Neural cell (in vitro differentiated cells): ENCODE measurements at regions not wholly inside any gene's neighbourhood (a gene's known extent, or its start where the extent isn't known, plus 50 kb on each side); places are given as distances from the start of the nearest gene placed in this dataset.

Experiments
- H2AFZ ChIP-seq: fragments of 200-600, 300-800 bp; sonication (generic), shearing (Covaris generic); 2 replicates; pipeline ENCODE4 v1.6.0; 2014; ENCODE audit warnings: low read depth, mild to moderate bottlenecking, antibody characterized with exemption, low read length, moderate library complexity
- H3F3A ChIP-seq: fragments of 200-600 bp; shearing (Covaris generic); 2 replicates; pipeline ENCODE4 v1.6.1; 2016; ENCODE audit warnings: mild to moderate bottlenecking, moderate library complexity, mixed read lengths, antibody characterized with exemption, low read length; ENCODE audit not compliant: insufficient read depth, poor library complexity, severe bottlenecking
- H3K27ac ChIP-seq: fragments of 200-600, 300-800 bp; sonication (generic), shearing (Covaris generic); 2 replicates; pipeline ENCODE4 v1.5.1; 2014; ENCODE audit warnings: mild to moderate bottlenecking, low read length, moderate library complexity
- H3K27me3 ChIP-seq: fragments of 300-800, 200-600 bp; sonication (generic), shearing (Covaris generic); 2 replicates; pipeline ENCODE4 v1.6.0; 2014; ENCODE audit warnings: mild to moderate bottlenecking, low read depth, low read length, moderate library complexity; ENCODE audit not compliant: insufficient read depth
- H3K36me3 ChIP-seq: fragments of 300-800, 200-600 bp; sonication (generic), shearing (Covaris generic); 2 replicates; pipeline ENCODE4 v1.5.1; 2014; ENCODE audit warnings: mild to moderate bottlenecking, antibody characterized with exemption, low read length, moderate library complexity; ENCODE audit not compliant: insufficient read depth
- H3K4me2 ChIP-seq: fragments of 300-800, 200-600 bp; sonication (generic), shearing (Covaris generic); 2 replicates; pipeline ENCODE4 v1.6.0; 2014; ENCODE audit warnings: mild to moderate bottlenecking, low read length
- H3K4me3 ChIP-seq: fragments of 300-800, 200-600 bp; sonication (generic), shearing (Covaris generic); 2 replicates; pipeline ENCODE4 v1.5.1; 2014; ENCODE audit warnings: mild to moderate bottlenecking, low read length, moderate library complexity
- H3K79me2 ChIP-seq: fragments of 200-600 bp; shearing (Covaris generic); replicated peaks from 2 replicates; pipeline ENCODE4 v1.6.0; 2014; ENCODE audit warnings: mild to moderate bottlenecking, low read length, moderate library complexity; ENCODE audit not compliant: insufficient read depth
- H3K9ac ChIP-seq: fragments of 300-800, 200-600 bp; sonication (generic), shearing (Covaris generic); 2 replicates; pipeline ENCODE4 v1.6.1; 2016; ENCODE audit warnings: mild to moderate bottlenecking, low read length, mixed read lengths
- H3K9me2 ChIP-seq: fragments of 200-600 bp; shearing (Covaris generic); 2 replicates; pipeline ENCODE4 v1.6.1; 2016; ENCODE audit warnings: mild to moderate bottlenecking, low read length, mixed read lengths; ENCODE audit not compliant: insufficient read depth
- H3K9me3 ChIP-seq: fragments of 200-600, 300-800 bp; sonication (generic), shearing (Covaris generic); 2 replicates; pipeline ENCODE4 v1.6.1; 2016; ENCODE audit warnings: mild to moderate bottlenecking, mixed run types, low read length, moderate library complexity, mixed read lengths
- H4K20me1 ChIP-seq: fragments of 200-600 bp; shearing (Covaris generic); 2 replicates; pipeline ENCODE4 v1.6.1; 2016; ENCODE audit warnings: mild to moderate bottlenecking, mixed run types; ENCODE audit not compliant: insufficient read depth
- CTCF ChIP-seq: fragments of 450-650 bp; IDR thresholded peaks from 2 replicates; pipeline ENCODE4 v1.5.1; 2014; ENCODE audit warnings: antibody characterized with exemption, mild to moderate bottlenecking, moderate library complexity; ENCODE audit not compliant: poor library complexity, severe bottlenecking
- EP300 ChIP-seq: fragments of 450-650 bp; conservative IDR thresholded peaks from 2 replicates; pipeline ENCODE4 v1.6.1; 2014; ENCODE audit warnings: antibody characterized with exemption, mild to moderate bottlenecking, moderate library complexity; ENCODE audit not compliant: poor library complexity, severe bottlenecking
- EZH2 ChIP-seq: fragments of 200-600, 300-800 bp; shearing (Covaris generic), sonication (generic); IDR thresholded peaks from 2 replicates; pipeline ENCODE4 v1.6.1; 2014; ENCODE audit warnings: antibody characterized with exemption, low read length, borderline replicate concordance, mild to moderate bottlenecking; ENCODE audit not compliant: insufficient read depth, poor library complexity, severe bottlenecking
- MXI1 ChIP-seq: fragments of 450-650 bp; conservative IDR thresholded peaks from 2 replicates; pipeline ENCODE4 v1.6.1; 2014; ENCODE audit warnings: antibody characterized with exemption, mild to moderate bottlenecking; ENCODE audit not compliant: poor library complexity, severe bottlenecking
- POLR2AphosphoS5 ChIP-seq: IDR thresholded peaks from 2 replicates; pipeline ENCODE4 v1.6.1; 2012
- RAD21 ChIP-seq: fragments of 450-650 bp; conservative IDR thresholded peaks from 2 replicates; pipeline ENCODE4 v1.6.1; 2014; ENCODE audit warnings: antibody characterized with exemption, mild to moderate bottlenecking, moderate library complexity
- REST ChIP-seq: IDR thresholded peaks from 2 replicates; pipeline ENCODE4 v1.6.1; 2012; ENCODE audit warnings: borderline replicate concordance
- SMC3 ChIP-seq: fragments of 450-650 bp; conservative IDR thresholded peaks from 2 replicates; pipeline ENCODE4 v1.6.1; 2014; ENCODE audit warnings: antibody characterized with exemption, mild to moderate bottlenecking, moderate library complexity; ENCODE audit not compliant: poor library complexity
- TAF1 ChIP-seq: IDR thresholded peaks from 2 replicates; pipeline ENCODE4 v1.6.1; 2012; ENCODE audit warnings: low read depth

- H4K20me1 ChIP-seq, result no peaks in the 10 kb centered on the region
- no peaks in the 10 kb centered on the region for H3K27me3 ChIP-seq
- H3K4me2 ChIP-seq, result no peak overlapping the region
- TF ChIP-seq SMC3 (no peak), CTCF (no peak), MXI1 (no peak), REST (no peak), EP300 (no peak), POLR2AphosphoS5 (no peak), RAD21 (no peak), EZH2 (no peak), TAF1 (no peak)
- no peak overlapping the region for H3K4me3 ChIP-seq
- H3K9me2 ChIP-seq, result no peaks in the 10 kb centered on the region
- no peaks in the 10 kb centered on the region for H3K9me3 ChIP-seq
- no peak overlapping the region for H3K9ac ChIP-seq
- no peak overlapping the region for H2AFZ ChIP-seq
- no peaks in the 10 kb centered on the region for H3F3A ChIP-seq
- no peak overlapping the region for H3K27ac ChIP-seq
- H3K79me2 ChIP-seq, result no peaks in the 10 kb centered on the region
- no peaks in the 10 kb centered on the region for H3K36me3 ChIP-seq
Observed at GRCh38 chr11:109051200-109051599, 370.8 kb upstream of the C11orf87 start.

- no peaks in the 10 kb centered on the region for H3K79me2 ChIP-seq
- no peak overlapping the region for H3K4me2 ChIP-seq
- no peak overlapping the region for H3K27ac ChIP-seq
- no peaks in the 10 kb centered on the region for H3K36me3 ChIP-seq
- H3F3A ChIP-seq, result no peaks in the 10 kb centered on the region
- TF ChIP-seq EZH2, result no peak
- H2AFZ ChIP-seq, result no peak overlapping the region
- no peak overlapping the region for H3K4me3 ChIP-seq
- H3K9me3 ChIP-seq, result no peaks in the 10 kb centered on the region
- H3K9me2 ChIP-seq, result no peaks in the 10 kb centered on the region
- H3K9ac ChIP-seq, result no peak overlapping the region
- H4K20me1 ChIP-seq, result no peaks in the 10 kb centered on the region
- no peaks in the 10 kb centered on the region for H3K27me3 ChIP-seq
Observed at GRCh38 chr11:109059402-109059801, 362.6 kb upstream of the C11orf87 start.

- Histone ChIP-seq H3K9me2 (no peaks in the 10 kb centered on the region), H3K36me3 (no peaks in the 10 kb centered on the region), H2AFZ (no peak overlapping the region), H4K20me1 (no peaks in the 10 kb centered on the region), H3K79me2 (no peaks in the 10 kb centered on the region), H3K9ac (no peak overlapping the region), H3K4me3 (no peak overlapping the region), H3F3A (no peaks in the 10 kb centered on the region), H3K27ac (no peak overlapping the region), H3K27me3 (no peaks in the 10 kb centered on the region), H3K4me2 (no peak overlapping the region), H3K9me3 (no peaks in the 10 kb centered on the region)
- TF ChIP-seq RAD21 (no peak), EP300 (no peak), POLR2AphosphoS5 (no peak), CTCF (no peak), MXI1 (no peak), TAF1 (no peak), REST (no peak), SMC3 (no peak), EZH2 (no peak)
Observed at GRCh38 chr11:109061394-109061793, 360.6 kb upstream of the C11orf87 start.
